Kidney (tissue), 13 donors: ENCODE measurements at regions not wholly inside any gene's neighbourhood (a gene's known extent, or its start where the extent isn't known, plus 50 kb on each side); places are given as distances from the start of the nearest gene placed in this dataset.

ENCODE experiments used
- DNase-seq, 5 donors: peaks; one replicate each; pipeline ENCODE4 v3.0.0-alpha.2; 2013 to 2020
- FAIRE-seq: peaks from 2 replicates; lab custom pipeline; 2012; peaks lifted over from hg19 to GRCh38; lab: Jason Lieb, UNC
- H3K27ac ChIP-seq, 2 donors: one replicate each; pipeline ENCODE4 v1.7.0; 2013; ENCODE audit warnings: low read depth in 2 of 2, low read length in 2 of 2, inconsistent platforms in 1 of 2
- H3K27me3 ChIP-seq: one replicate; pipeline ENCODE4 v1.7.1; 2013; ENCODE audit warnings: low read length, inconsistent platforms; ENCODE audit not compliant: control insufficient read depth, insufficient read depth
- H3K36me3 ChIP-seq, 3 donors: one replicate each; pipeline versions ENCODE4 v1.7.0 to v1.7.1; 2013; ENCODE audit warnings: low read length in 3 of 3, control low read depth in 1 of 3, inconsistent platforms in 1 of 3; ENCODE audit not compliant: insufficient read depth in 3 of 3, control insufficient read depth in 2 of 3
- H3K4me1 ChIP-seq, 3 donors: one replicate each; pipeline versions ENCODE4 v1.7.0 to v1.7.1; 2013; ENCODE audit warnings: low read length in 3 of 3, inconsistent platforms in 1 of 3, low read depth in 1 of 3; ENCODE audit not compliant: control insufficient read depth in 2 of 3, insufficient read depth in 2 of 3
- H3K4me3 ChIP-seq, 3 donors: one replicate each; pipeline versions ENCODE4 v1.7.0 to v1.8.1; 2013; ENCODE audit warnings: low read length in 3 of 3, control low read depth in 1 of 3, inconsistent platforms in 1 of 3
- H3K9ac ChIP-seq, 3 donors: one replicate each; pipeline versions ENCODE4 v1.7.0 to v1.7.1; 2013; ENCODE audit warnings: low read length in 3 of 3, control low read depth in 1 of 3, inconsistent platforms in 1 of 3
- H3K9me3 ChIP-seq, 3 donors: one replicate each; pipeline versions ENCODE4 v1.7.0 to v1.7.1; 2013; ENCODE audit warnings: low read length in 3 of 3, control low read depth in 1 of 3, inconsistent platforms in 1 of 3; ENCODE audit not compliant: control insufficient read depth in 2 of 3, insufficient read depth in 1 of 3
- intact Hi-C: fragments of 100-400 bp; cut with DNase I; formaldehyde crosslinking; loops from one replicate; pipeline ENCODE4 v1.11.1; 2022
- TF ChIP-seq, protein P1 (sequence below): IDR thresholded peaks from 3 replicates; pipeline ENCODE4 v1.5.1; 2012; ENCODE audit warnings: mild to moderate bottlenecking, moderate library complexity, borderline replicate concordance; ENCODE audit not compliant: insufficient read depth; ENCODE audit errors: extremely low read depth
- donor health status: control.
- donor health status: control.
- donor health status: control.
- donor health status: control.
- donor health status: control.
- donor health status: DM: yes; HTN: yes; CAD: no.
- donor health status: Normal renal cell carcinoma (clear cell type).

DNA sequence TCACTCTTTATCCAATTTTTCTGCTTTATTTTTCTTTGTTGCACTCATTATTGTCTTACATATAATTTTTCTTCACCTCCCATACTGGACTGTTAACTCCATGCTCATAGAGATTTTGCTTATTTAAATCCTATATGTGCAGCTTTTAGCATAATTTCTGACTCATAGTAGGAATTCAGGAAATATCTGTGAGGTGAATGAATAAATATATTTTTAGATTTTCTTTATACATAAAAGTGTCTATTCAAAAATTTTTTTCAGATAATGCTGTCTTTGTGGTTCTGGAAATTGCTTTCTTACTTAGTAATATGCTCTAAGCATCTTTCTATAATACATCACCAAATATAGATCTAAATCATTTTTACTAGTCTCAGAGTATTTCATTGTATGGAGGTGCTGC is 191.8 kb upstream of the SUCLG2 start:
- no peak overlapping the region for H3K9ac ChIP-seq
- H3K9me3 ChIP-seq: no peaks in the 10 kb centered on the region
- intact Hi-C loops: no loop called here
- no peaks in the 10 kb centered on the region for H3K27me3 ChIP-seq
- no peaks in the 10 kb centered on the region for H3K4me1 ChIP-seq
- no peak for FAIRE-seq
- TF ChIP-seq, protein P1, sequence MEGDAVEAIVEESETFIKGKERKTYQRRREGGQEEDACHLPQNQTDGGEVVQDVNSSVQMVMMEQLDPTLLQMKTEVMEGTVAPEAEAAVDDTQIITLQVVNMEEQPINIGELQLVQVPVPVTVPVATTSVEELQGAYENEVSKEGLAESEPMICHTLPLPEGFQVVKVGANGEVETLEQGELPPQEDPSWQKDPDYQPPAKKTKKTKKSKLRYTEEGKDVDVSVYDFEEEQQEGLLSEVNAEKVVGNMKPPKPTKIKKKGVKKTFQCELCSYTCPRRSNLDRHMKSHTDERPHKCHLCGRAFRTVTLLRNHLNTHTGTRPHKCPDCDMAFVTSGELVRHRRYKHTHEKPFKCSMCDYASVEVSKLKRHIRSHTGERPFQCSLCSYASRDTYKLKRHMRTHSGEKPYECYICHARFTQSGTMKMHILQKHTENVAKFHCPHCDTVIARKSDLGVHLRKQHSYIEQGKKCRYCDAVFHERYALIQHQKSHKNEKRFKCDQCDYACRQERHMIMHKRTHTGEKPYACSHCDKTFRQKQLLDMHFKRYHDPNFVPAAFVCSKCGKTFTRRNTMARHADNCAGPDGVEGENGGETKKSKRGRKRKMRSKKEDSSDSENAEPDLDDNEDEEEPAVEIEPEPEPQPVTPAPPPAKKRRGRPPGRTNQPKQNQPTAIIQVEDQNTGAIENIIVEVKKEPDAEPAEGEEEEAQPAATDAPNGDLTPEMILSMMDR: no peak
- no peak overlapping the region for H3K27ac ChIP-seq
- H3K4me3 ChIP-seq: no peak overlapping the region
- no peaks in the 10 kb centered on the region for H3K36me3 ChIP-seq
- DNase-seq: no peak

GRCh38 chr3:67832817-67833216 is 178.4 kb upstream of the SUCLG2 start:
- no peaks in the 10 kb centered on the region for H3K9me3 ChIP-seq
- H3K27ac ChIP-seq: no peak overlapping the region
- TF ChIP-seq, protein P1: no peak
- H3K4me1 ChIP-seq: no peaks in the 10 kb centered on the region
- no peak for DNase-seq
- no peaks in the 10 kb centered on the region for H3K36me3 ChIP-seq
- intact Hi-C loops: no loop called here
- no peak overlapping the region for H3K9ac ChIP-seq
- no peak for FAIRE-seq
- H3K27me3 ChIP-seq: no peaks in the 10 kb centered on the region
- no peak overlapping the region for H3K4me3 ChIP-seq

DNA sequence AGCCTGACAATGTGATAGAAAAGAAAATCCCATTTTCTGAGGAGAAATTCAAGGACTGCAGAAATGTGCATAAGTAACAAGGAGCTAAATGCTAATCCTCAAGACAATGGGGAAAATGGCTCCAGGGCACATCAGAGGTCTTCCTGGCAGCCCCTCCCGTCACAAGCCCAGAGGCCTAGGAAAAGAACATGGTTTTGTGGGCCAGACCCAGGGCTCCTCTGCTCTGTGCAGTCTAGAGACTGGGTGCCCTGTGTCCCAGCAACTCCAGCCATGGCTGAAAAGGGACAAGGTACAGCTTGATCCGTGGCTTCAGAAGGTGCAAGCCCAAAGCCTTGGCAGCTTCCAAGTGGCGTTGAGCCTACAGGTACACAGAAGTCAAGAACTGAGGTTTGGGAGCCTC is 176.8 kb upstream of the SUCLG2 start:
- H3K27me3 ChIP-seq: no peaks in the 10 kb centered on the region
- H3K9me3 ChIP-seq: no peaks in the 10 kb centered on the region
- TF ChIP-seq, protein P1: no peak
- no peak overlapping the region for H3K27ac ChIP-seq
- intact Hi-C loops: no loop called here
- H3K36me3 ChIP-seq: no peaks in the 10 kb centered on the region
- H3K9ac ChIP-seq: no peak overlapping the region
- H3K4me1 ChIP-seq: no peaks in the 10 kb centered on the region
- no peak overlapping the region for H3K4me3 ChIP-seq
- DNase-seq (no peak), FAIRE-seq (no peak)

DNA sequence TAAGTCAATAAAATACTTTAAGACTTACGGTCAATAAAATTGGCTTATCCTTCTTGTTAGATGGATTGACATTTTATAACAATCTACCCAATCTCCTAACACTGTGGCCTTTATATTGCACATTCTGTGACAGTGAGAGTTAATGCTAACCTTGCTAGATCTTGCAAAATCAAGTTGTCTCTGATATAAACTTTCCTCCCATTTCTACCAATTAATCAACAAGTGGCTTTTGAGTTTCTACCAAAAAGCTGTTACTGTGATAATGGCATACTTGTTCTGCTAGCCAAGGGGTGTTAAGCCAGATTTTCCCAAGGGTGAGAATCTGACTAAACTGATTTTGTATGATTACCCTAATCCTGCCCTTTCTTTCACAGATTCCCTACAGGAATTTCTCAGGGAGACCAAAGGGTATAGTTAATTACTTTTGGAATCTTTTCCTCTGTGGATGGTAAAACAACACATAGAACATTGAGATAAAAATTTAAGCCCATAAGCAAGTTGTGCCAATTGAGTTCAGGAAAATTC is 174.1 kb upstream of the SUCLG2 start:
- Histone ChIP-seq H3K9me3 (no peaks in the 10 kb centered on the region), H3K4me3 (no peak overlapping the region), H3K9ac (no peak overlapping the region), H3K27ac (no peak overlapping the region), H3K36me3 (no peaks in the 10 kb centered on the region), H3K4me1 (no peaks in the 10 kb centered on the region), H3K27me3 (no peaks in the 10 kb centered on the region)
- DNase-seq: no peak
- intact Hi-C loops: no loop called here
- FAIRE-seq: no peak
- TF ChIP-seq, protein P1: no peak
